ENCODE measurements at regions not wholly inside any gene's neighbourhood (a gene's known extent, or its start where the extent isn't known, plus 50 kb on each side); places are given as distances from the start of the nearest gene placed in this dataset.

GRCh38 chr2:144943986-144944385 lies 424.1 kb upstream of the ZEB2 start:
- TF ChIP-seq CREB1 (CRISPR knock-in tag; IDR thresholded peaks at IDR 0.05; ENCODE audit: low read depth) (no peak), REST (IDR thresholded peaks at IDR 0.05; ENCODE audit: unreplicated experiment) (no peak), CTCF (conservative IDR thresholded peaks at IDR 0.05; ENCODE audit: low read depth in 2 of 2) (no peak), POLR2AphosphoS5 (IDR thresholded peaks at IDR 0.05; ENCODE audit: low read depth) (no peak), EZH2phosphoT487 (IDR thresholded peaks at IDR 0.05; ENCODE audit: unreplicated experiment) (no peak), EZH2 (IDR thresholded peaks at IDR 0.05; ENCODE audit: low read depth, unreplicated experiment) (no peak), ZNF331 (CRISPR knock-in tag; IDR thresholded peaks at IDR 0.05; ENCODE audit: low read depth) (no peak), ZNF114 (CRISPR knock-in tag; IDR thresholded peaks at IDR 0.05) (no peak), STAT1 (IDR thresholded peaks at IDR 0.05; ENCODE audit: unreplicated experiment) (no peak), ETS1 (IDR thresholded peaks at IDR 0.05) (no peak), JUNB (IDR thresholded peaks at IDR 0.05; ENCODE audit: unreplicated experiment) (no peak), ZNF462 (CRISPR knock-in tag; IDR thresholded peaks at IDR 0.05) (no peak), NANOG (IDR thresholded peaks at IDR 0.05; ENCODE audit: borderline replicate concordance) (no peak)

All from GM23338 (cell line).